ENCODE measurements at regions not wholly inside any gene's neighbourhood (a gene's known extent, or its start where the extent isn't known, plus 50 kb on each side); places are given as distances from the start of the nearest gene placed in this dataset.

DNA sequence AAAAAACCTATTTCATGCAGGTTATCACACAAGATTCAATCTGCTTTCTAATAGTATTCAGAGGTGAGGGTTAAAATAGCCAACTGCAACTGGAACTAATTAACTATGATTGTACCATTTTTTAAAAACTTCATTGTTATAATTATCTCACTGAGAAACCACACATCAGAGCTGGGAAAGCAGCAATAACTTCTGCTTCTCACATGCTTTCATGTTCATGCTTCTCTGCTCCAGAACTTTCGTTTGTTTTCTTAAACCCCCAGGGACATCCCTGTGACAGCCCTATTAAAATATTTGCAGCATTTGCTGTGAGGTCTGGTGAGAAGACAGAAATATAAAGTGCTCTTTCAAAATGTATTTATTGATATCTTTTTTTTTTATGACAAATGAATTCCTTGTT is 389.0 kb upstream of the SORCS1 start:
- TF ChIP-seq POLR2A (IDR thresholded peaks at IDR 0.05), result no peak
- no peak for TF ChIP-seq POLR2AphosphoS5 (IDR thresholded peaks at IDR 0.05)
- TF ChIP-seq EP300 (IDR thresholded peaks at IDR 0.05), result no peak
- TF ChIP-seq, protein P1, sequence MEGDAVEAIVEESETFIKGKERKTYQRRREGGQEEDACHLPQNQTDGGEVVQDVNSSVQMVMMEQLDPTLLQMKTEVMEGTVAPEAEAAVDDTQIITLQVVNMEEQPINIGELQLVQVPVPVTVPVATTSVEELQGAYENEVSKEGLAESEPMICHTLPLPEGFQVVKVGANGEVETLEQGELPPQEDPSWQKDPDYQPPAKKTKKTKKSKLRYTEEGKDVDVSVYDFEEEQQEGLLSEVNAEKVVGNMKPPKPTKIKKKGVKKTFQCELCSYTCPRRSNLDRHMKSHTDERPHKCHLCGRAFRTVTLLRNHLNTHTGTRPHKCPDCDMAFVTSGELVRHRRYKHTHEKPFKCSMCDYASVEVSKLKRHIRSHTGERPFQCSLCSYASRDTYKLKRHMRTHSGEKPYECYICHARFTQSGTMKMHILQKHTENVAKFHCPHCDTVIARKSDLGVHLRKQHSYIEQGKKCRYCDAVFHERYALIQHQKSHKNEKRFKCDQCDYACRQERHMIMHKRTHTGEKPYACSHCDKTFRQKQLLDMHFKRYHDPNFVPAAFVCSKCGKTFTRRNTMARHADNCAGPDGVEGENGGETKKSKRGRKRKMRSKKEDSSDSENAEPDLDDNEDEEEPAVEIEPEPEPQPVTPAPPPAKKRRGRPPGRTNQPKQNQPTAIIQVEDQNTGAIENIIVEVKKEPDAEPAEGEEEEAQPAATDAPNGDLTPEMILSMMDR (IDR thresholded peaks at IDR 0.05), result no peak
- 26 to 38% methylated on average over 1 of the region's 1 CpG for WGBS, 2 donors
- ATAC-seq (ENCODE audit: low FRiP score in 2 of 2) (no peak), DNase-seq (no peak)
- Histone ChIP-seq H3K4me3 (no peak overlapping the region), H3K4me1 (no peaks in the 10 kb centered on the region), H3K9me3 (no peaks in the 10 kb centered on the region), H3K36me3 (no peaks in the 10 kb centered on the region), H3K27me3 (no peaks in the 10 kb centered on the region), H3K27ac (no peak overlapping the region)

DNA sequence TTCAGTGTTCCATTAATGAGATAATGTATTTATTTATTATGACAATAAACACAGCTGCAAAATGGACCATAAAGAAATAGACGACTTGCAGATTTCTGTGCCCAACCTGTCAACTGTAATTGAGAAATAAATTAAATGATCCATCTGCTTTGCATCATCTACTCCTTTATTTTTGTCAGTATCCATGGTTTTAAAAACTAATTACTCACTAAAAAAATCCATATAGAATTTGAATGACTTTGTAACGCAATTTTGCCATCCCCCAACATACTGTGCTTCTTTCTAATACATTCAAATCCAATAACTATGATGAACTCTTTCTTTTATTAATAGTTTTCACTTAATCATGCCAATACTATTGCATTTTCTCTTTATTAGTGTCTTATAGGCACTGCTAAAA is 388.5 kb upstream of the SORCS1 start:
- TF ChIP-seq, protein P1 (IDR thresholded peaks at IDR 0.05), result no peak
- no peak for TF ChIP-seq EP300 (IDR thresholded peaks at IDR 0.05)
- no peak for TF ChIP-seq POLR2AphosphoS5 (IDR thresholded peaks at IDR 0.05)
- no peak for TF ChIP-seq POLR2A (IDR thresholded peaks at IDR 0.05)
- Histone ChIP-seq H3K4me3 (no peak overlapping the region), H3K9me3 (no peaks in the 10 kb centered on the region), H3K27ac (no peak overlapping the region), H3K4me1 (no peaks in the 10 kb centered on the region), H3K36me3 (no peaks in the 10 kb centered on the region), H3K27me3 (no peaks in the 10 kb centered on the region)
- 56 to 66% methylated on average over 2 of the region's 2 CpGs for WGBS, 2 donors
- ATAC-seq (ENCODE audit: low FRiP score in 2 of 2) (no peak), DNase-seq (no peak)

DNA sequence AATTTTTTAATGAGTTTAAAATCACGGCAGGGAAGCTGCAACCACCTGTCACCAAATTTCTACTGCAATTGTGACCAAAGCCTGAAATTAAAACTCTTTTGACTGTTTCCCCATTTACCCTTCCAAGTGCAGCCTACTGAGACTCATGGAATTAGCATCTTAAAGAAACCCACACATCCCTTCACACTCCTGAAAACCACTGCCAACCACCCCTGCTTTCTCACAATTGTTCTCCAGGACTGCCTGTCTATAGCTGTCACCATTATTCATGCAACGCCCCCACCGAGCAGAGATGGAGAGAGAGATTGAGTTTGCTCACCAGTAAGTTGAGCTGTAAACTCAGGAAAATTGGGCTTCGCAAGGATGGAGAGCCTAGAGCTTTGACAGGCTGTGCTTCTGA is 383.8 kb upstream of the SORCS1 start:
- Histone ChIP-seq H3K4me3 (no peak overlapping the region), H3K36me3 (no peaks in the 10 kb centered on the region), H3K4me1 (no peaks in the 10 kb centered on the region), H3K9me3 (peaks cover 0 to 6% (median 0%) of the 10 kb centered on the region in 4 donors), H3K27me3 (no peaks in the 10 kb centered on the region), H3K27ac (no peak overlapping the region)
- WGBS, 2 donors, result 46 to 51% methylated on average over 4 of the region's 4 CpGs
- TF ChIP-seq, protein P1 (IDR thresholded peaks at IDR 0.05), result no peak
- TF ChIP-seq EP300 (IDR thresholded peaks at IDR 0.05) (no peak), POLR2A (IDR thresholded peaks at IDR 0.05) (no peak), POLR2AphosphoS5 (IDR thresholded peaks at IDR 0.05) (no peak)
- DNase-seq (no peak), ATAC-seq (ENCODE audit: low FRiP score in 2 of 2) (no peak)

DNA sequence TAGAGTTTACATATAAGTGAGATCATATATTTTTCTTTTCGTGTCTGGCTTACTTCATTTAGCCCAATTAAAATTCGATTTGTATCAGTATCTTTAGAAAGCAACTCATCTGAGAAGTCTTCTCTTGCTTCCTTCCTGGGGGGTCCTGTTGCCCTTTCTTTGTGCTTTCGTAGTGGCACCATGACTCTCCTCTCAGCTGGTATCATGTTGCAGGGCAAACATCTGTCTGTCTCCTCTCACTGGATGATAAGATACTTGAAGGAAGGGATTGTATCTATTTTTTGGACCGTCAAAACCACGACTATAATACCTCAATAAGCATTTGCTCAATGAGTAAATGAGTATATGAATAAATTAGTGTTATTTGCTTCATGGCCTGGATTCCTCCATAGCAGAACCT is 382.5 kb upstream of the SORCS1 start:
- ATAC-seq (ENCODE audit: low FRiP score in 2 of 2) (no peak), DNase-seq (no peak)
- H3K27me3 ChIP-seq, result no peaks in the 10 kb centered on the region
- H3K4me1 ChIP-seq, result no peaks in the 10 kb centered on the region
- no peak overlapping the region for H3K4me3 ChIP-seq
- no peak overlapping the region for H3K27ac ChIP-seq
- no peaks in the 10 kb centered on the region for H3K36me3 ChIP-seq
- TF ChIP-seq POLR2AphosphoS5 (IDR thresholded peaks at IDR 0.05) (no peak), EP300 (IDR thresholded peaks at IDR 0.05) (no peak), POLR2A (IDR thresholded peaks at IDR 0.05) (no peak)
- TF ChIP-seq, protein P1 (IDR thresholded peaks at IDR 0.05), result no peak
- peaks cover 0 to 6% (median 0%) of the 10 kb centered on the region in 4 donors for H3K9me3 ChIP-seq
- 53 to 66% methylated on average over 5 of the region's 5 CpGs for WGBS, 2 donors

DNA sequence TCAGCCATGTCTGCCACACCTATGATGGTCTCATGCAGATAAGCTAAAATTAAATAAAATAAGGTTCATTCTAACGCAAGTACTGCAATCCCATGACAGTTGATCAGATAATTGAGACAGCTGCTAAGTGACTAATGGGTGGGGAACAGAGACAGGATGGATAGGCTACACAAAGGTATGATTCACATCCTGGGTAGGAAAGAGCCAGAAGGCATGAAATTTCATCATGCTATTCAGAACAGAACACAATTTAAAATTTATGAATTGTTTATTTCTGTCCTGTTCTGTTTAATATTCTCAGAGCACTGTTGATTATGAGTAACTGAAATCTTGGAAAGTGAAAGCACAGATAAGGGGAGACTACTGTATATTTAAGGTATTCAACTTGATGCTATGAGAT is 381.8 kb upstream of the SORCS1 start:
- Histone ChIP-seq H3K9me3 (peaks cover 0 to 6% (median 0%) of the 10 kb centered on the region in 4 donors), H3K36me3 (no peaks in the 10 kb centered on the region), H3K27ac (no peak overlapping the region), H3K4me1 (no peaks in the 10 kb centered on the region), H3K27me3 (no peaks in the 10 kb centered on the region), H3K4me3 (no peak overlapping the region)
- WGBS, 2 donors, result 47 to 50% methylated on average over 1 of the region's 1 CpG
- DNase-seq (no peak), ATAC-seq (ENCODE audit: low FRiP score in 2 of 2) (no peak)
- TF ChIP-seq, protein P1 (IDR thresholded peaks at IDR 0.05), result no peak
- no peak for TF ChIP-seq POLR2A (IDR thresholded peaks at IDR 0.05)
- TF ChIP-seq EP300 (IDR thresholded peaks at IDR 0.05), result no peak
- TF ChIP-seq POLR2AphosphoS5 (IDR thresholded peaks at IDR 0.05), result no peak

Measured in upper lobe of left lung (tissue), 6 donors.